GM12865 (cell line): ENCODE measurements at regions not wholly inside any gene's neighbourhood (a gene's known extent, or its start where the extent isn't known, plus 50 kb on each side); places are given as distances from the start of the nearest gene placed in this dataset.

Experiments
- DNase-seq: peaks from one replicate; pipeline ENCODE4 v3.0.0; 2010; ENCODE audit warnings: low read depth
- H3K4me3 ChIP-seq: 2 replicates; pipeline ENCODE4 v1.5.1; 2011; ENCODE audit warnings: mild to moderate bottlenecking, low read depth, low read length, control low read depth
- TF ChIP-seq, protein P1 (sequence below): IDR thresholded peaks from 2 replicates; pipeline ENCODE4 v1.5.1; 2011; ENCODE audit warnings: low read length, control low read depth, low read depth, inconsistent platforms; ENCODE audit not compliant: insufficient read depth; ENCODE audit errors: missing control alignments

DNA sequence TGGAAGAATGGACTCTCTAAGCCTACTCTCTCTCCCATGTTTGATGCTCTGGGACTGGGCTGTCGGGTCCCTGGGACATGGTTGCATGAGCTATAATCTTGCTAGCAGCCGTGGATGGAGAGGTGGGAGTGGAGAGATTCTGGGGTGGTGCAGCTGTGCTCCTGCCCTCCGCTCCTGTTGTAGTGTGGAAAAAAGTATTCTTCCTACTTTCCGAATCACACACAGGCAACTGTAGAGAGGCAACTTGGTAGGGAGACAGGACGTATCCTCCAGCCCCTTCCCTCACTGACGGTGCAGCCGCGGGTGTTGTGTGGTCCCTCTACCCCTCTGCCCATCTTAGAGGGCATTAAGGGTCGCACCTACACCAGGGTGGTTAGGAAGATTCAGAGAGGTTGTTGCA lies 281.4 kb upstream of the TLE3 start:
- no peak overlapping the region for H3K4me3 ChIP-seq
- TF ChIP-seq, protein P1, sequence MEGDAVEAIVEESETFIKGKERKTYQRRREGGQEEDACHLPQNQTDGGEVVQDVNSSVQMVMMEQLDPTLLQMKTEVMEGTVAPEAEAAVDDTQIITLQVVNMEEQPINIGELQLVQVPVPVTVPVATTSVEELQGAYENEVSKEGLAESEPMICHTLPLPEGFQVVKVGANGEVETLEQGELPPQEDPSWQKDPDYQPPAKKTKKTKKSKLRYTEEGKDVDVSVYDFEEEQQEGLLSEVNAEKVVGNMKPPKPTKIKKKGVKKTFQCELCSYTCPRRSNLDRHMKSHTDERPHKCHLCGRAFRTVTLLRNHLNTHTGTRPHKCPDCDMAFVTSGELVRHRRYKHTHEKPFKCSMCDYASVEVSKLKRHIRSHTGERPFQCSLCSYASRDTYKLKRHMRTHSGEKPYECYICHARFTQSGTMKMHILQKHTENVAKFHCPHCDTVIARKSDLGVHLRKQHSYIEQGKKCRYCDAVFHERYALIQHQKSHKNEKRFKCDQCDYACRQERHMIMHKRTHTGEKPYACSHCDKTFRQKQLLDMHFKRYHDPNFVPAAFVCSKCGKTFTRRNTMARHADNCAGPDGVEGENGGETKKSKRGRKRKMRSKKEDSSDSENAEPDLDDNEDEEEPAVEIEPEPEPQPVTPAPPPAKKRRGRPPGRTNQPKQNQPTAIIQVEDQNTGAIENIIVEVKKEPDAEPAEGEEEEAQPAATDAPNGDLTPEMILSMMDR, result no peak
- DNase-seq, result no peak

DNA sequence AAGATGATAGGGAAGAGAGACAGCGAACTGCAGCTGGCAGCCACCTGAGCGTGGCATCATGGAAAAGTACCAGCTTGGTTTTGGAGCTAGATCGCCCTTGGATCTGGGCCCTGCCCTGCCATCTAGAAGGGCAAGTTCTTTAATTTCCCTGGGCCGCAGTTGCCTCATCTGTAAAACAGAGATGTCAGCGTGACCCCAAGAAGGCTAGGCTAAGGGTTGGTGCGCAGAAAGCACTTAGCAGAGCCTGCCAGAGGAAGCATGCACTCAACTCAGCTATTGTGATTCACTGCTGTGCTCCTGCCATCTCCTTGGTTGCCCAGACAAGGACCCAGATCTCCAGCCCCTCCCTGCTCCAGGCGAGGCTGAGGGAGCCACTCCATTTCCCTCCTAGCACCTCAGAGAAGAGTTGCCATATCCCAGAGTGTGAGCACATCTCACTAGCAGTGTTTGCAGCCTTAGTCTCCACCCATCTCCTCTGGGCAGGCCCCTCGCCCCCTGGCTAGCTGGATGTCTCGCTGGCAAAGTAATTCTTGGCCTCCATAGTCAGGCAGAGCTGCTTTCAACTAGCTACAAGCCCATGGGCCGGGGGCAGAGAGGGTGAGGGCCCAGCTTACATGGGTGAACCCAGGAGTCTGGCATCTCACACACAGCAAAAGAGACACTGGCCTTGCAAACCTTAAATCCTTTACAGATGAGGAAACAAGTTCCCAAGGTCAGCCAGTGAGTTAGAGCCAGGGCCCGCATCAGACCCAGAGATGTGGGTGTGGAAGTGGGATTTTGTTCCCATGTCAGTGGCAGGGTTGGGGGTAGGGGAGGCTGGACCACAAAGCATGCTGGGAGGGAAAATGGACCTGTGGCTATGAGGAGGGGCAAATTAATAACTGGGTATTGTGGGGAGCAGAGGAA lies 280.7 kb upstream of the TLE3 start:
- no peak overlapping the region for H3K4me3 ChIP-seq
- TF ChIP-seq, protein P1, result no peak
- DNase-seq, result no peak

DNA sequence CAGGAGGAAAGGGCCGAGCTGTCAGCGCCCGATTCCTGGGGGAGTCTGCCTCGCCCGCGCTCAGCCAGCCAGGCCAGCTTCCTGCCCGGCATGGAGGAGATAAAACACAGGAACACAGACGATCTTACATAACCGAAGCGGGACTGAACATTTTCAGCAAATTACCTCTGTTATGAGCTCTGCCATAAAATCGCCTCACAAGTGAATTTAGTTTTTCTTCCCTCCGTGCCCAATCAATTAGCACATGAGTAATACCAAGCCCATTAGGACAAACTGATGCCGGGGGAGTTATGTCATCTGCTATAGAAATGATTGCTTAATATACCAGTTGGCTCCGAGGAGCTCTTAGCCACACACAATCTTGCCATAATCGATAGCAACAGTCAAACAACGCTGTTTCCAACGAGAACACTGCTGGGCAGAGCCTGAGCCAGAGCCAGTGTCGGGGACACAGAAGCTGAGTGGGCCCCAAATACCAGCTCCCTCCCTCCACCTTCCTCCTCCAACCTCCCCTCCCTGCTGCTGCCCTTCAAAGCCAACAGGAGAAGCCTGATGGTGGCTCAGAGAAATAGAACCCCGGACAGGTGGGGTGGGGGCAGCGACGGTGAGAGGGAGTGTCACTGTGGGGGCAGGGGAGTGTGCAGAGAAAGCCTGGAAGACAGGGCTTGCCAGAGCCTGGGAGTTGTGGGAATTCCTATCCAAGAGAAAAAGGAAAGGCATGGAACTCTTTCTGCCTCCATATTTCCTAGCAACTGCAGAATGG lies 279.4 kb upstream of the TLE3 start:
- no peak for DNase-seq
- H3K4me3 ChIP-seq, result no peak overlapping the region
- TF ChIP-seq, protein P1, result no peak

- TF ChIP-seq, protein P1, result no peak
- DNase-seq, result no peak
- no peak overlapping the region for H3K4me3 ChIP-seq
Measured at GRCh38 chr15:70376031-70376928, 278.6 kb upstream of the TLE3 start.

GRCh38 chr15:70375586-70375985 lies 277.9 kb upstream of the TLE3 start:
- TF ChIP-seq, protein P1, result no peak
- H3K4me3 ChIP-seq, result no peak overlapping the region
- DNase-seq, result no peak

GRCh38 chr15:70375006-70375431 lies 277.3 kb upstream of the TLE3 start:
- no peak overlapping the region for H3K4me3 ChIP-seq
- TF ChIP-seq, protein P1, result no peak
- no peak for DNase-seq
